ENCODE measurements at regions not wholly inside any gene's neighbourhood (a gene's known extent, or its start where the extent isn't known, plus 50 kb on each side); places are given as distances from the start of the nearest gene placed in this dataset.

GRCh38 chr2:102083393-102083703 lies 59.2 kb upstream of the IL1R1 start:
- no peak overlapping the region for H2AFZ ChIP-seq (ENCODE audit: low read length)
- TF ChIP-seq EZH2phosphoT487 (IDR thresholded peaks at IDR 0.05; ENCODE audit: borderline replicate concordance, low read length): no peak
- POLR2A ChIA-PET (ENCODE audit: unreplicated experiment): no interaction called here
- no peaks in the 10 kb centered on the region for H3K27me3 ChIP-seq (ENCODE audit: low read length)
- no peaks in the 10 kb centered on the region for H3F3A ChIP-seq (ENCODE audit: low read length, unreplicated experiment)
- H3K9me3 ChIP-seq (ENCODE audit: low read length): no peaks in the 10 kb centered on the region
- H3K79me2 ChIP-seq (ENCODE audit: low read length): no peaks in the 10 kb centered on the region
- BruUV-seq (replicated peaks): no TSS peak
- H3K4me2 ChIP-seq (ENCODE audit: low read length): no peak overlapping the region
- no peaks in the 10 kb centered on the region for H4K20me1 ChIP-seq (ENCODE audit: low read length)
- intact Hi-C loops (cut with micrococcal nuclease): no loop called here
- no peak for DNase-seq
- no peaks in the 10 kb centered on the region for H3K36me3 ChIP-seq (ENCODE audit: low read depth, low read length)
- no peak for ATAC-seq
- H3K9ac ChIP-seq (ENCODE audit: low read length): no peak overlapping the region
- no peak overlapping the region for H3K4me3 ChIP-seq (ENCODE audit: low read length)
- H3K27ac ChIP-seq (ENCODE audit: low read length): no peak overlapping the region
- H3K9me2 ChIP-seq (replicated peaks; ENCODE audit: low read length): no peaks in the 10 kb centered on the region
- CTCF ChIA-PET: no interaction called here
- H3K4me1 ChIP-seq (ENCODE audit: insufficient read depth, low read length): peaks cover 11% of the 10 kb centered on the region

DNA sequence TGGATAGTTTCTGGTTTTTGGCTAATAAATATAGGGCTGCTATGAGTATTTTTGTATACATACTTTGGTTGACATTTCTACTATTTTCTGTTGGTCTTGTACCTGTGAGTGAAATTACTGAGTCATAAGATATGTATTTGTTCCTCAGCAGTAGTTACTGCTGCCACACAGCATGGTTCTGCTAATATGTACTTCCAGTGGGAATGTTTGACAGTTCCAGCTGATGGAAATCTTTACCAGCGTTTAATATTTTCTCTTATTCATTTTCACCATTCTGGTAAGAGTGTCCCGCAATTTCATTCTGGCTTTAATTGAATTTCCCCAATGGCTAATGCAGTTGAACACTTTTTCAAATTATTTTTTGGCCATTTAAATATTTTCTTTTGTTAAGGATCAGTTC lies 57.9 kb upstream of the IL1R1 start:
- H3K9me3 ChIP-seq (ENCODE audit: low read length): no peaks in the 10 kb centered on the region
- no peak overlapping the region for H3K4me3 ChIP-seq (ENCODE audit: low read length)
- no peak for ATAC-seq
- intact Hi-C loops (cut with micrococcal nuclease): no loop called here
- TF ChIP-seq EZH2 (IDR thresholded peaks at IDR 0.05; ENCODE audit: low read length, unreplicated experiment) (no peak), EZH2phosphoT487 (IDR thresholded peaks at IDR 0.05; ENCODE audit: borderline replicate concordance, low read length) (no peak)
- TF ChIP-seq, protein P1, sequence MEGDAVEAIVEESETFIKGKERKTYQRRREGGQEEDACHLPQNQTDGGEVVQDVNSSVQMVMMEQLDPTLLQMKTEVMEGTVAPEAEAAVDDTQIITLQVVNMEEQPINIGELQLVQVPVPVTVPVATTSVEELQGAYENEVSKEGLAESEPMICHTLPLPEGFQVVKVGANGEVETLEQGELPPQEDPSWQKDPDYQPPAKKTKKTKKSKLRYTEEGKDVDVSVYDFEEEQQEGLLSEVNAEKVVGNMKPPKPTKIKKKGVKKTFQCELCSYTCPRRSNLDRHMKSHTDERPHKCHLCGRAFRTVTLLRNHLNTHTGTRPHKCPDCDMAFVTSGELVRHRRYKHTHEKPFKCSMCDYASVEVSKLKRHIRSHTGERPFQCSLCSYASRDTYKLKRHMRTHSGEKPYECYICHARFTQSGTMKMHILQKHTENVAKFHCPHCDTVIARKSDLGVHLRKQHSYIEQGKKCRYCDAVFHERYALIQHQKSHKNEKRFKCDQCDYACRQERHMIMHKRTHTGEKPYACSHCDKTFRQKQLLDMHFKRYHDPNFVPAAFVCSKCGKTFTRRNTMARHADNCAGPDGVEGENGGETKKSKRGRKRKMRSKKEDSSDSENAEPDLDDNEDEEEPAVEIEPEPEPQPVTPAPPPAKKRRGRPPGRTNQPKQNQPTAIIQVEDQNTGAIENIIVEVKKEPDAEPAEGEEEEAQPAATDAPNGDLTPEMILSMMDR (conservative IDR thresholded peaks at IDR 0.05; ENCODE audit: low read depth, low read length): no peak
- ChIA-PET POLR2A (ENCODE audit: unreplicated experiment) (no interaction called here), CTCF (no interaction called here)
- no peak overlapping the region for H3K4me2 ChIP-seq (ENCODE audit: low read length)
- H3K9me2 ChIP-seq (replicated peaks; ENCODE audit: low read length): no peaks in the 10 kb centered on the region
- no peaks in the 10 kb centered on the region for H3K36me3 ChIP-seq (ENCODE audit: low read depth, low read length)
- H3K27ac ChIP-seq (ENCODE audit: low read length): no peak overlapping the region
- H3K27me3 ChIP-seq (ENCODE audit: low read length): no peaks in the 10 kb centered on the region
- DNase-seq: peak; percentile 37
- H3K9ac ChIP-seq (ENCODE audit: low read length): no peak overlapping the region
- H2AFZ ChIP-seq (ENCODE audit: low read length): no peak overlapping the region
- no peaks in the 10 kb centered on the region for H3K79me2 ChIP-seq (ENCODE audit: low read length)
- BruUV-seq (replicated peaks): no TSS peak
- H4K20me1 ChIP-seq (ENCODE audit: low read length): no peaks in the 10 kb centered on the region
- no peaks in the 10 kb centered on the region for H3F3A ChIP-seq (ENCODE audit: low read length, unreplicated experiment)
- peaks cover 11% of the 10 kb centered on the region for H3K4me1 ChIP-seq (ENCODE audit: insufficient read depth, low read length)

DNA sequence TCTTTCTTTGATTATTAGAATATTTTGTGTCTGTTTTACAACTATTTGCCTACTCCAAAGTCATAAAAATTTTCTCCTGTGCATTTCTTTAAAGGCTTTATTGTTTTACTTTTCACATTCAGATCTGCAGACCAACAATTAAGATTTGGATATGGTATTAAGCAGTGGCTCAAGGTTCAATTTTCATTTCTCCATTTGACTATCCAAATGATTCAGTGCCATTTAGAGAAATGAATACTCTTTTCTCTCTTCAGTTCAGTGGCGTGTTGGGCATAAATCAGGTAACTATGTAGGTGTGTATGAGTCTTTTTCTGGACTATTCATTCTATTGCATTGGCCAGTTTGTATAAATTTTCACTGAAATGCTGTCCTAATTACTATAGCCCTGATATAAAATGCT lies 57.3 kb upstream of the IL1R1 start:
- no peaks in the 10 kb centered on the region for H3K9me2 ChIP-seq (replicated peaks; ENCODE audit: low read length)
- no TSS peak for BruUV-seq (replicated peaks)
- no peaks in the 10 kb centered on the region for H3K9me3 ChIP-seq (ENCODE audit: low read length)
- H3K27ac ChIP-seq (ENCODE audit: low read length): no peak overlapping the region
- no peak overlapping the region for H3K4me2 ChIP-seq (ENCODE audit: low read length)
- no peaks in the 10 kb centered on the region for H4K20me1 ChIP-seq (ENCODE audit: low read length)
- no peaks in the 10 kb centered on the region for H3F3A ChIP-seq (ENCODE audit: low read length, unreplicated experiment)
- H3K36me3 ChIP-seq (ENCODE audit: low read depth, low read length): no peaks in the 10 kb centered on the region
- TF ChIP-seq EZH2phosphoT487 (IDR thresholded peaks at IDR 0.05; ENCODE audit: borderline replicate concordance, low read length): no peak
- TF ChIP-seq, protein P1 (conservative IDR thresholded peaks at IDR 0.05; ENCODE audit: low read depth, low read length): no peak
- TF ChIP-seq EZH2 (IDR thresholded peaks at IDR 0.05; ENCODE audit: low read length, unreplicated experiment): no peak
- ATAC-seq: no peak
- H3K27me3 ChIP-seq (ENCODE audit: low read length): no peaks in the 10 kb centered on the region
- POLR2A ChIA-PET (ENCODE audit: unreplicated experiment): no interaction called here
- no peak overlapping the region for H3K9ac ChIP-seq (ENCODE audit: low read length)
- H3K79me2 ChIP-seq (ENCODE audit: low read length): no peaks in the 10 kb centered on the region
- intact Hi-C loops (cut with micrococcal nuclease): no loop called here
- CTCF ChIA-PET: no interaction called here
- no peak overlapping the region for H2AFZ ChIP-seq (ENCODE audit: low read length)
- H3K4me1 ChIP-seq (ENCODE audit: insufficient read depth, low read length): peaks cover 11% of the 10 kb centered on the region
- no peak for DNase-seq
- no peak overlapping the region for H3K4me3 ChIP-seq (ENCODE audit: low read length)

Data from PC-3 (cell line).